22Rv1 (cell line): ENCODE measurements at regions not wholly inside any gene's neighbourhood (a gene's known extent, or its start where the extent isn't known, plus 50 kb on each side); places are given as distances from the start of the nearest gene placed in this dataset.

ENCODE experiments used
- H3K27ac ChIP-seq: fragments of 450-650 bp; 2 replicates; pipeline ENCODE4 v1.5.1; 2017
- CTCF ChIP-seq: fragments of 450-650 bp; IDR thresholded peaks from 2 replicates; pipeline ENCODE4 v1.5.1; 2017; ENCODE audit warnings: mild to moderate bottlenecking
- ZFX ChIP-seq: fragments of 450-650 bp; IDR thresholded peaks from 2 replicates; pipeline ENCODE4 v1.6.1; 2017; ENCODE audit warnings: antibody characterized with exemption, borderline replicate concordance

- TF ChIP-seq CTCF = no peak
- no peak for TF ChIP-seq ZFX
These were observed 185.8 kb upstream of the GLI2 start for GRCh38 chr2:120549841-120550240.

GRCh38 chr2:120550282-120550681 lies 185.4 kb upstream of the GLI2 start:
- TF ChIP-seq ZFX = no peak

More at GRCh38 chr2:120549841-120550240, 185.8 kb upstream of the GLI2 start:
- H3K27ac ChIP-seq = no peak overlapping the region

GRCh38 chr2:120550893-120551446 lies 184.7 kb upstream of the GLI2 start:
- H3K27ac ChIP-seq = no peak overlapping the region

More at GRCh38 chr2:120550282-120550681, 185.4 kb upstream of the GLI2 start:
- no peak overlapping the region for H3K27ac ChIP-seq

GRCh38 chr2:120551522-120551921 lies 184.1 kb upstream of the GLI2 start:
- TF ChIP-seq ZFX (no peak), CTCF (no peak)
- no peak overlapping the region for H3K27ac ChIP-seq

More at GRCh38 chr2:120550893-120551446, 184.7 kb upstream of the GLI2 start:
- TF ChIP-seq ZFX = no peak
- no peak for TF ChIP-seq CTCF

GRCh38 chr2:120552079-120552478 lies 183.6 kb upstream of the GLI2 start:
- H3K27ac ChIP-seq = no peak overlapping the region
- TF ChIP-seq ZFX = no peak
- TF ChIP-seq CTCF = no peak

- TF ChIP-seq CTCF = peak; percentile 78
- no peak for TF ChIP-seq ZFX
- H3K27ac ChIP-seq = peak overlapping the region; percentile 26; the same call in 1 of the 2 replicates
These were observed 182.7 kb upstream of the GLI2 start for GRCh38 chr2:120552800-120553481.

- H3K27ac ChIP-seq = no peak overlapping the region
- no peak for TF ChIP-seq ZFX
- no peak for TF ChIP-seq CTCF
These were observed 181.0 kb upstream of the GLI2 start for GRCh38 chr2:120554625-120555032.
